GM21619 (cell line): ENCODE measurements at regions not wholly inside any gene's neighbourhood (a gene's known extent, or its start where the extent isn't known, plus 50 kb on each side); places are given as distances from the start of the nearest gene placed in this dataset.
"Not testable (repeated sequence)": the region's sequence is repeated elsewhere in the genome, so short reads cannot be mapped to it uniquely, and the experiment has no call there.

Experiments
- ATAC-seq: cut with Tn5 transposase; IDR thresholded peaks from one replicate; pipeline ENCODE4 v1.9.1; 2021; ENCODE audit not compliant: unreplicated experiment

GRCh38 chr16:85237817-85238216 lies 125.5 kb upstream of the CIBAR2 start:
- ATAC-seq: no peak

- ATAC-seq: no peak
Observed at GRCh38 chr16:85238233-85238647, 126.0 kb upstream of the CIBAR2 start.

- no peak for ATAC-seq
Observed at GRCh38 chr16:85239239-85239638, 127.0 kb upstream of the CIBAR2 start.

GRCh38 chr16:85239871-85240270 lies 127.6 kb upstream of the CIBAR2 start:
- ATAC-seq: no peak

- no peak for ATAC-seq
Observed at GRCh38 chr16:85240982-85241924, 129.0 kb upstream of the CIBAR2 start.

GRCh38 chr16:85242140-85242539 lies 129.9 kb upstream of the CIBAR2 start:
- ATAC-seq: no peak

GRCh38 chr16:85243308-85243707 lies 131.0 kb upstream of the CIBAR2 start:
- no peak for ATAC-seq

- not testable (repeated sequence) for ATAC-seq
Observed at GRCh38 chr16:85244452-85244851, 132.2 kb upstream of the CIBAR2 start.

- no peak for ATAC-seq
Observed at GRCh38 chr16:85245307-85246172, 133.3 kb upstream of the CIBAR2 start.

GRCh38 chr16:85246473-85246872 lies 134.2 kb upstream of the CIBAR2 start:
- no peak for ATAC-seq

GRCh38 chr16:85246973-85247372 lies 134.7 kb upstream of the CIBAR2 start:
- no peak for ATAC-seq

- no peak for ATAC-seq
Observed at GRCh38 chr16:85248342-85248741, 136.1 kb upstream of the CIBAR2 start.

GRCh38 chr16:85248857-85249256 lies 136.6 kb upstream of the CIBAR2 start:
- no peak for ATAC-seq

- ATAC-seq: no peak
Observed at GRCh38 chr16:85249418-85250146, 137.3 kb upstream of the CIBAR2 start.

GRCh38 chr16:85250147-85250463 lies 137.8 kb upstream of the CIBAR2 start:
- no peak for ATAC-seq

- no peak for ATAC-seq
Observed at GRCh38 chr16:85250609-85251223, 138.4 kb upstream of the CIBAR2 start.

- ATAC-seq: no peak
Observed at GRCh38 chr16:85251225-85251760, 139.0 kb upstream of the CIBAR2 start.

- ATAC-seq: no peak
Observed at GRCh38 chr16:85252014-85252413, 139.7 kb upstream of the CIBAR2 start.

GRCh38 chr16:85252461-85252860 lies 140.2 kb upstream of the CIBAR2 start:
- ATAC-seq: no peak

- ATAC-seq: no peak
Observed at GRCh38 chr16:85253084-85253941, 141.0 kb upstream of the CIBAR2 start.
